NCI-H2081 treated with DMSO at 0.1 percent for 48 hours (cell line): ENCODE measurements at regions not wholly inside any gene's neighbourhood (a gene's known extent, or its start where the extent isn't known, plus 50 kb on each side); places are given as distances from the start of the nearest gene placed in this dataset.

Experiments used
- DNase-seq: peaks from one replicate; lab custom pipeline; 2025; lab: John Stamatoyannopoulos, UW

- DNase-seq, result no peak
These were observed 73.7 kb upstream of the KIRREL3 start for GRCh38 chr11:127074151-127074761.

- no peak for DNase-seq
These were observed 73.1 kb upstream of the KIRREL3 start for GRCh38 chr11:127073621-127074020.

GRCh38 chr11:127071606-127072005 is 71.0 kb upstream of the KIRREL3 start:
- no peak for DNase-seq

- DNase-seq, result no peak
These were observed 70.2 kb upstream of the KIRREL3 start for GRCh38 chr11:127070808-127071207.

GRCh38 chr11:127066401-127067090 is 66.0 kb upstream of the KIRREL3 start:
- DNase-seq, result no peak

GRCh38 chr11:127063241-127063640 is 62.7 kb upstream of the KIRREL3 start:
- DNase-seq, result no peak

- DNase-seq, result no peak
These were observed 61.4 kb upstream of the KIRREL3 start for GRCh38 chr11:127061947-127062346.

GRCh38 chr11:127059750-127060149 is 59.2 kb upstream of the KIRREL3 start:
- no peak for DNase-seq

GRCh38 chr11:127059286-127059685 is 58.7 kb upstream of the KIRREL3 start:
- no peak for DNase-seq

- DNase-seq, result no peak
These were observed 58.0 kb upstream of the KIRREL3 start for GRCh38 chr11:127058524-127058923.

GRCh38 chr11:127057126-127057525 is 56.6 kb upstream of the KIRREL3 start:
- DNase-seq, result no peak

GRCh38 chr11:127056338-127056971 is 55.9 kb upstream of the KIRREL3 start:
- no peak for DNase-seq

GRCh38 chr11:127055236-127055635 is 54.7 kb upstream of the KIRREL3 start:
- DNase-seq, result no peak

GRCh38 chr11:127054153-127054552 is 53.6 kb upstream of the KIRREL3 start:
- DNase-seq, result no peak

GRCh38 chr11:127052404-127052803 is 51.8 kb upstream of the KIRREL3 start:
- no peak for DNase-seq
